Body of pancreas (tissue), 4 donors: ENCODE measurements at regions not wholly inside any gene's neighbourhood (a gene's known extent, or its start where the extent isn't known, plus 50 kb on each side); places are given as distances from the start of the nearest gene placed in this dataset.

Experiments used
- ATAC-seq: fragments of 150-250 bp; one replicate; pipeline ENCODE4 v1.9.1; 2016
- DNase-seq, 4 donors: peaks; one replicate each; pipeline ENCODE4 v3.0.0-alpha.2; 2019
- H3K27ac ChIP-seq, 4 donors: fragments of 200-600 bp; sonication (generic); 1 replicate in 3 of 4; 2 replicates in 1 of 4; pipeline versions ENCODE4 v1.5.1 to v1.6.1; 2016 to 2019; ENCODE audit warnings: mild to moderate bottlenecking in 1 of 4, mixed read lengths in 1 of 4, moderate library complexity in 1 of 4
- H3K27me3 ChIP-seq, 2 donors: fragments of 200-600 bp; sonication (generic); one replicate each; pipeline ENCODE4 v1.6.0; 2016; ENCODE audit warnings: mild to moderate bottlenecking in 1 of 2
- H3K36me3 ChIP-seq, 2 donors: fragments of 200-600 bp; sonication (generic); replicated peaks in 1 of 2; 2 replicates each; pipeline ENCODE4 v1.5.1; 2016; ENCODE audit warnings: low read depth in 2 of 2; ENCODE audit not compliant: insufficient read depth in 1 of 2
- H3K4me1 ChIP-seq: fragments of 200-600 bp; sonication (generic); one replicate; pipeline ENCODE4 v1.6.0; 2016
- H3K4me3 ChIP-seq, 2 donors: fragments of 200-600 bp; sonication (generic); 1 replicate in 1 of 2; 2 replicates in 1 of 2; pipeline ENCODE4 v1.5.1; 2016 to 2019
- H3K9me3 ChIP-seq, 3 donors: fragments of 200-600 bp; sonication (generic); 1 replicate in 2 of 3; 2 replicates in 1 of 3; pipeline ENCODE4 v1.5.1; 2016
- POLR2A ChIP-seq, 3 donors: fragments of 450-650 bp; IDR thresholded peaks; one replicate each; pipeline ENCODE4 v1.6.1; 2016; ENCODE audit warnings: antibody characterized with exemption in 3 of 3, mild to moderate bottlenecking in 2 of 3
- WGBS, 2 donors: methylation state at CpG; one replicate each; pipeline ENCODE4 v1.1.5; 2017; 5-methylcytosine and 5-hydroxymethylcytosine counted together
- intact Hi-C: fragments of 100-400 bp; cut with DNase I; formaldehyde crosslinking; loops from one replicate; pipeline ENCODE4 v1.15.1; 2023
- TF ChIP-seq, protein P1 (sequence below), 7 experiments: fragments of 450-650 bp in 4 of 7; fragments of 200-600 bp in 3 of 7; sonication (generic) in 3 of 7; IDR thresholded peaks; one replicate each; pipeline ENCODE4 v1.5.1; 2016 to 2019; ENCODE audit warnings: antibody characterized with exemption in 7 of 7

DNA sequence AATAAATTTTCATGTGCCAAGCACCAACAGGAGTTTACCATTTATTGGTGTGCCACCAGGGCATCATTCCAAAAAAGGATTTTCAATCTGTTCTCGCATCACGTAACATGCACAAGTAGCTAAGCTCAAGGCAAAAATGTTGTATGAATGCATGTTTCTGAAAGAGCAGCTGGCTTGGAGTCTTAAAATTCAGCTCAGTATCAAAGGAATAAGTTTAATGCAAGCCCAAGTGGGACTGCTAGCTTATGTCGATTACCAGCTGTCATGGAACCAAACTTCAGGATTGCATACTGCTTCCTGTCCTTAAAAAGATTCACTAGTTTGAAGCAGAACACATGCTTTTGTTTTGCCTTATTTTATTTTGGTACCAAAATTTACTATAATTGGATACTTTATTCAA is 437.0 kb downstream of the FSCB start:
- Histone ChIP-seq H3K9me3 (no peaks in the 10 kb centered on the region), H3K27me3 (no peaks in the 10 kb centered on the region), H3K27ac (no peak overlapping the region), H3K4me1 (no peaks in the 10 kb centered on the region), H3K4me3 (no peak overlapping the region), H3K36me3 (no peaks in the 10 kb centered on the region)
- WGBS, 2 donors: 47 to 75% methylated on average over 3 of the region's 3 CpGs
- ATAC-seq (no peak), DNase-seq (no peak)
- TF ChIP-seq, protein P1, sequence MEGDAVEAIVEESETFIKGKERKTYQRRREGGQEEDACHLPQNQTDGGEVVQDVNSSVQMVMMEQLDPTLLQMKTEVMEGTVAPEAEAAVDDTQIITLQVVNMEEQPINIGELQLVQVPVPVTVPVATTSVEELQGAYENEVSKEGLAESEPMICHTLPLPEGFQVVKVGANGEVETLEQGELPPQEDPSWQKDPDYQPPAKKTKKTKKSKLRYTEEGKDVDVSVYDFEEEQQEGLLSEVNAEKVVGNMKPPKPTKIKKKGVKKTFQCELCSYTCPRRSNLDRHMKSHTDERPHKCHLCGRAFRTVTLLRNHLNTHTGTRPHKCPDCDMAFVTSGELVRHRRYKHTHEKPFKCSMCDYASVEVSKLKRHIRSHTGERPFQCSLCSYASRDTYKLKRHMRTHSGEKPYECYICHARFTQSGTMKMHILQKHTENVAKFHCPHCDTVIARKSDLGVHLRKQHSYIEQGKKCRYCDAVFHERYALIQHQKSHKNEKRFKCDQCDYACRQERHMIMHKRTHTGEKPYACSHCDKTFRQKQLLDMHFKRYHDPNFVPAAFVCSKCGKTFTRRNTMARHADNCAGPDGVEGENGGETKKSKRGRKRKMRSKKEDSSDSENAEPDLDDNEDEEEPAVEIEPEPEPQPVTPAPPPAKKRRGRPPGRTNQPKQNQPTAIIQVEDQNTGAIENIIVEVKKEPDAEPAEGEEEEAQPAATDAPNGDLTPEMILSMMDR (IDR thresholded peaks at IDR 0.05): no peak
- TF ChIP-seq POLR2A (IDR thresholded peaks at IDR 0.05): no peak
- intact Hi-C loops: no loop called here

DNA sequence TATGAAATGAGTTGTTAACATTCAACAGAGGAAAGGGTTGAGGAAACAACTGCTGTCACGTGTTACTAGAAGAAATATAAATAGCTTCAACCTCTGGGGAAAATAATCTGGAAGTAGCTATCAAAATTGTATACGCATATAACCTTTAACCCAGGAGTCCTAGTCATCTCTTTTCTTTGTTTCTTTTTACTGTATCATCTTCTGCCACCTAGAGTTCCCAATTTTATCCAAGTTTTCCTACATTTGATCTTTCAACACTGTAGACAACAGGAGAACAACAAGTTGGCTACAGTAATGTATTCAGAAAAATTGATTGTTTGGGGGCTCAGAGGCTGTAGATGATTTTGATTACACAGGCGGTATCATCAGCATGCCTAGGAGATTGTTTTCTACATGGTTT is 453.7 kb downstream of the FSCB start:
- intact Hi-C loops: no loop called here
- Histone ChIP-seq H3K27me3 (no peaks in the 10 kb centered on the region), H3K4me3 (no peak overlapping the region), H3K4me1 (no peaks in the 10 kb centered on the region), H3K9me3 (no peaks in the 10 kb centered on the region), H3K36me3 (no peaks in the 10 kb centered on the region), H3K27ac (no peak overlapping the region)
- ATAC-seq (no peak), DNase-seq (no peak)
- TF ChIP-seq POLR2A (IDR thresholded peaks at IDR 0.05): no peak
- TF ChIP-seq, protein P1 (IDR thresholded peaks at IDR 0.05): no peak
- WGBS, 2 donors: 53 to 63% methylated on average over 3 of the region's 3 CpGs

DNA sequence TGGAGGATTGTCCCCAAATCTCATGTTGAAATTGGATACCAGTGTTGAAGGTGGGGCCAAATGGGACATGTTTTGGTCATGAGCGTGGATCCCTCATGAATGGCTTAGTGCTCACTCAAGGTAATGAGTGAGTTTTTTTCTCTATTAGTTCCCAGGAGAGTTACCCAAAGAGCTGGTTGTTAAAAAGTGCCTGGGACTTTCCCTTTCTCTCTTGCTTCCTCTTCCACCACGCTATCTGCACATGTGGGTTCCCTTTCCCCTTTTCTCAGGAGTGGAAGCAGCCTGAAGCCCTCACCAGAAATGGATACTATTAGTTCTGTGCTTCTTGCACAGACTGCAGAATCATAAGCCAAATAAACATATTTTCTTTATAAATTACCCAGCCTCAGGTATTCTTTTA is 465.4 kb downstream of the FSCB start:
- ATAC-seq (no peak), DNase-seq (no peak)
- Histone ChIP-seq H3K36me3 (no peaks in the 10 kb centered on the region), H3K4me1 (no peaks in the 10 kb centered on the region), H3K27me3 (no peaks in the 10 kb centered on the region), H3K27ac (no peak overlapping the region), H3K9me3 (peaks cover 0 to 14% (median 0%) of the 10 kb centered on the region in 3 donors), H3K4me3 (no peak overlapping the region)
- intact Hi-C loops: no loop called here
- 61 to 75% methylated on average over 2 of the region's 2 CpGs for WGBS, 2 donors
- TF ChIP-seq, protein P1 (IDR thresholded peaks at IDR 0.05): no peak
- TF ChIP-seq POLR2A (IDR thresholded peaks at IDR 0.05): no peak

DNA sequence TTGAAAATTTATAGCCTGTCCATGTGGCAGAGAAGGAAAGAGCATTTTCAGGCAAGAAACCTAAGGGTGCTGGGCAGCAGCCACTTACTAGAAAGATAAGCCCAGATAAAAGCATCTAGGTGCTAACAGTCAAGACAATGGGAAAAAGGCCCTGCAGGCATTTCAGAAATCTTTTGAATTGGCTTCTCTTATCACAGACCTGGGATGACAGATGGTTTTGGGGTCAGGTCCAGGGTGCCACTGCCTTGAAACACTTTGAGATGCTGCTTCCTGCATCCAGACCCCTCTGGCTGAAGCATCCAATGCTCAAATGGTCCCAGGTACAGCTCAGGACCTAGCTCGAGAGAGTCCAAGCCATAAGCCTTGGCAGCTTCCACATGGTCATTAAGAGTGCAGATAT is 466.5 kb downstream of the FSCB start:
- DNase-seq (no peak), ATAC-seq (no peak)
- Histone ChIP-seq H3K27me3 (no peaks in the 10 kb centered on the region), H3K4me3 (no peak overlapping the region), H3K36me3 (no peaks in the 10 kb centered on the region), H3K27ac (no peak overlapping the region), H3K4me1 (no peaks in the 10 kb centered on the region), H3K9me3 (peaks cover 0 to 14% (median 0%) of the 10 kb centered on the region in 3 donors)
- TF ChIP-seq POLR2A (IDR thresholded peaks at IDR 0.05): no peak
- TF ChIP-seq, protein P1 (IDR thresholded peaks at IDR 0.05): no peak
- intact Hi-C loops: no loop called here
- WGBS, 2 donors: 45 to 56% methylated on average over 1 of the region's 1 CpG

DNA sequence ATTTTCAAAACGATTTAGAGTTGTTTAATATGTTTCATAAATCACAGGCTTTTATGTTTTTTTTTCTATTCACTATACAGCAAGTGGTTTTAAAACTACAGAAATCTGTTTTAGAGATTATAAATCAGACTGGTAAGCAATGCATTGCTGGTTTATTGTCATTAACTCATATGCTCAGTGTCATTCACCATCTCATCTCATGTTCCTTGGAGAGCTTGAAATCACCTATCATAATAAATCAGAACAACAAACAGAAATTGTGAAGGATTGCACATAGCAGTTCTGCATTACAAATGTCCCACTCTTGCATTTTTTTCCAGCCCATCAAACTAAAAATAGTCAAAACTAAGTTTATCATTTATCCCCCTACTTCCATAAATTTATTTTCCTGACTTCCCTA is 470.8 kb downstream of the FSCB start:
- DNase-seq: no peak
- 11 to 13% methylated on average over 1 of the region's 1 CpG for WGBS, 2 donors
- H3K27me3 ChIP-seq: no peaks in the 10 kb centered on the region
- H3K4me1 ChIP-seq: no peaks in the 10 kb centered on the region
- H3K4me3 ChIP-seq: no peak overlapping the region
- TF ChIP-seq POLR2A (IDR thresholded peaks at IDR 0.05): no peak
- TF ChIP-seq, protein P1 (IDR thresholded peaks at IDR 0.05): no peak
- intact Hi-C loops: no loop called here
- no peak overlapping the region for H3K27ac ChIP-seq
- peaks cover 0 to 14% (median 0%) of the 10 kb centered on the region in 3 donors for H3K9me3 ChIP-seq
- no peak for ATAC-seq
- H3K36me3 ChIP-seq: no peaks in the 10 kb centered on the region
